Endothelial cell (in vitro differentiated cells): ENCODE measurements at regions not wholly inside any gene's neighbourhood (a gene's known extent, or its start where the extent isn't known, plus 50 kb on each side); places are given as distances from the start of the nearest gene placed in this dataset.

Source experiments
- DNase-seq: peaks from one replicate; pipeline ENCODE4 v3.0.0; 2021; ENCODE audit warnings: low spot score
- H3K27ac Mint-ChIP-seq: one replicate; pipeline ENCODE4 v1.8.0; 2021; ENCODE audit warnings: mixed read lengths, inconsistent platforms; ENCODE audit not compliant: unreplicated experiment
- H3K27me3 Mint-ChIP-seq: one replicate; pipeline ENCODE4 v1.8.0; 2021; ENCODE audit warnings: mild to moderate bottlenecking, moderate library complexity, mixed read lengths, inconsistent platforms; ENCODE audit not compliant: unreplicated experiment
- H3K36me3 Mint-ChIP-seq: one replicate; pipeline ENCODE4 v1.8.0; 2021; ENCODE audit warnings: mild to moderate bottlenecking, low read depth, mixed read lengths, inconsistent platforms; ENCODE audit not compliant: unreplicated experiment
- H3K4me1 Mint-ChIP-seq: one replicate; pipeline ENCODE4 v1.8.0; 2021; ENCODE audit warnings: mild to moderate bottlenecking, mixed read lengths, inconsistent platforms; ENCODE audit not compliant: unreplicated experiment
- H3K4me3 Mint-ChIP-seq: one replicate; pipeline ENCODE4 v1.8.0; 2021; ENCODE audit warnings: mild to moderate bottlenecking, mixed read lengths, inconsistent platforms; ENCODE audit not compliant: unreplicated experiment
- H3K9me3 Mint-ChIP-seq: one replicate; pipeline ENCODE4 v1.8.0; 2021; ENCODE audit warnings: mixed read lengths, inconsistent platforms; ENCODE audit not compliant: unreplicated experiment
- CTCF ChIP-seq: fragments of 200-600 bp; sonication (generic); IDR thresholded peaks from one replicate; pipeline ENCODE4 v1.5.0; 2021; ENCODE audit warnings: antibody characterized with exemption; ENCODE audit not compliant: unreplicated experiment

GRCh38 chr15:29356786-29357185 lies 87.2 kb upstream of the NSMCE3 start:
- H3K27me3 Mint-ChIP-seq, result no peaks in the 10 kb centered on the region
- no peaks in the 10 kb centered on the region for H3K36me3 Mint-ChIP-seq
- DNase-seq, result no peak
- no peaks in the 10 kb centered on the region for H3K9me3 Mint-ChIP-seq
- H3K27ac Mint-ChIP-seq, result no peak overlapping the region
- H3K4me1 Mint-ChIP-seq, result no peaks in the 10 kb centered on the region
- H3K4me3 Mint-ChIP-seq, result no peak overlapping the region
- no peak for TF ChIP-seq CTCF

GRCh38 chr15:29355477-29355876 lies 85.9 kb upstream of the NSMCE3 start:
- H3K4me3 Mint-ChIP-seq, result no peak overlapping the region

GRCh38 chr15:29352402-29352801 lies 82.8 kb upstream of the NSMCE3 start:
- H3K9me3 Mint-ChIP-seq, result no peaks in the 10 kb centered on the region
- H3K36me3 Mint-ChIP-seq, result no peaks in the 10 kb centered on the region
- peaks cover 12% of the 10 kb centered on the region for H3K4me1 Mint-ChIP-seq
- TF ChIP-seq CTCF, result no peak
- no peak overlapping the region for H3K4me3 Mint-ChIP-seq
- peaks cover 2% of the 10 kb centered on the region for H3K27me3 Mint-ChIP-seq
- H3K27ac Mint-ChIP-seq, result no peak overlapping the region
- no peak for DNase-seq

More at GRCh38 chr15:29355477-29355876, 85.9 kb upstream of the NSMCE3 start:
- Mint-ChIP-seq H3K4me1 (no peaks in the 10 kb centered on the region), H3K9me3 (no peaks in the 10 kb centered on the region), H3K27ac (no peak overlapping the region), H3K36me3 (no peaks in the 10 kb centered on the region), H3K27me3 (no peaks in the 10 kb centered on the region)
- TF ChIP-seq CTCF, result no peak
- DNase-seq, result no peak

- H3K27me3 Mint-ChIP-seq, result peaks cover 4% of the 10 kb centered on the region
- no peak overlapping the region for H3K27ac Mint-ChIP-seq
- H3K36me3 Mint-ChIP-seq, result no peaks in the 10 kb centered on the region
- no peak overlapping the region for H3K4me3 Mint-ChIP-seq
- TF ChIP-seq CTCF, result no peak
- no peak for DNase-seq
- H3K4me1 Mint-ChIP-seq, result peaks cover 34% of the 10 kb centered on the region
- no peaks in the 10 kb centered on the region for H3K9me3 Mint-ChIP-seq
Measured at GRCh38 chr15:29349196-29349595, 79.6 kb upstream of the NSMCE3 start.

GRCh38 chr15:29348336-29348914 lies 78.8 kb upstream of the NSMCE3 start:
- Mint-ChIP-seq H3K36me3 (no peaks in the 10 kb centered on the region), H3K9me3 (no peaks in the 10 kb centered on the region), H3K27ac (no peak overlapping the region), H3K4me3 (no peak overlapping the region), H3K4me1 (peaks cover 37% of the 10 kb centered on the region), H3K27me3 (peaks cover 4% of the 10 kb centered on the region)
- DNase-seq, result no peak
- TF ChIP-seq CTCF, result no peak
